NCI-H2081 treated with DMSO at 0.1 percent for 48 hours (cell line): ENCODE measurements at regions not wholly inside any gene's neighbourhood (a gene's known extent, or its start where the extent isn't known, plus 50 kb on each side); places are given as distances from the start of the nearest gene placed in this dataset.

Source experiments
- DNase-seq: peaks from one replicate; lab custom pipeline; 2025; lab: John Stamatoyannopoulos, UW

DNA sequence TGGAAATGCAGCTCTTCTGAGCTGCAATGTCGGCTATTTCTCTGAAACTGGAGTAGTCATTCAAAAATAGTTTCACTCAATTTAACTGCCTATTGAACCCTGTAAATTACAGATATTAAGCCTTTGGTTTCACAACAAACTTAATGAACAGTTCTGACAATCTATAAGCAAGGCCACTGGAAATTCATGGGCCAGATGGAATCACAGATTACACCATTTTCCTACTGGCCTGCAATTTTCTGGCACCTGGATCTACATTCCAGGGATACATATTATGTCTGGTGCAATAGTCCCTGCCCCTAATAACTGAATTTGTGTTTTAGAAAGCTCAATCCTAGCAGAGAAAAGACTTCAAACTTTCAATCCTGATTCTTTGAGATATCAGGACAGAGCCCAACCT is 551.7 kb downstream of the RNF144A start:
- no peak for DNase-seq

DNA sequence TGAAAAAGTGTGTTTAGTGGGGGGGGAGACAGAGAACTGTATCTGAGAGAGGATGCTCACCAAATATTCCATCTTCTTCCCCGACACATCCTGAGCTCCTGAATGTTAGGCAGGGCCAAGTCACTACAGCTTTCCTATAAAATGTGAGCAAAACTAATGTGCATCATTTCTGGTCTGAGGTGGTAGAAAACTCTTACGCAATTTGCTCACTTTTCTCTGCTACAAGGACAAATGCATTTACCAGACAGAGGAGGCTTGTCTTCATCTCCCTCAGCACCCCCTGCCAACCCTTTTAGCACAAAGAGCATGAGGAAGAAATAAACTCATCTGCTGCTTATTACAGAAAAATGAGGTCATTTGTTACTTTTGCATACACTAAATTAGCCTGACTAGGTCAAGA is 554.0 kb downstream of the RNF144A start:
- DNase-seq = no peak

DNA sequence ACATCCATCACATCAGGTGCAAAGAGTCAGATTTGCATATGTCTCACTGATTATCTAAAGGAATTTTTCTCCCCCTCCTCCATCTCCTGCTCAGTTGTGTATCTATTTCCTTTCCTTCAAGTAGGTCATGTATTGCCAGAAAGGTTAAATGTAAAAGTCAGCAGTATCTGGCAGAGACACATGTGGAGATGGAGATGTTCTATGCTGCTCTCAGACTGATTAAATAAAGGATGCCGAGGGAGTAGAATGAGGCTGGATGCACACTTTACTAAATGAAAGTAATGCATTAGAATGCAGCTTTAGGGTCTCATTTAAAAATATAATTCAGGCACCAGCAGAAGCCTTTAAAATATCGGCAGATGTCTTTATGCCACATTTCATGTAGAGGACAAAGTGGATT is 555.3 kb downstream of the RNF144A start:
- DNase-seq = no peak

DNA sequence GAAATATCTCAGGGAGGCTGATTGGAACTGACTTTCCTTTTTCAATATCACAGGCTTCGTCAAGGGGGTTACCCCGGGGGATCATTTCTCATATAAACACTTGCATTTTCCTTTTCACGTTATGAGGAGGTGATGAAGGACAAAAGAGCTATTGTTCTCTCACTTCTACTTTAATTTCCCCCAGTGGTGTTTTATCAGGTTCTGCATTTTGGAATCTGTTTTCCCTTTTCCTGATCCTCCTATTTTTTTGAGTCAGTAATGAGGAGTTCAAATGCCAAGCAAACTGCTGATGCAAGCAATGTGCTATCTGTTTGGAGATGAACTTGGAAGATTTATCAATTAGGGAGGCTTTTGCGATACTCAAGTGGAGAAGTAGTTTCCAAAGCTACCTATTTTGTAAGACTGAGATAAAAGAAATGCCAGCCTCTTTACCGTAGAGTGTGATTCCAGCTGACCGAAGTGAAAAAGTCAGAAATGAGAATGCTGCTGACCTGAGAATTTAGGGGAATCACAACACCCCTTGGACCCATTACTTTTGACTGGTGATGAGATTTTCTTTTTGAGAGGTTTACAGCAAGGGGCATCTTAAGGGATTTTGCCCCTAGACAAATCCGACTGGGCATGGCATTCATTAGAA is 556.0 kb downstream of the RNF144A start:
- no peak for DNase-seq

DNA sequence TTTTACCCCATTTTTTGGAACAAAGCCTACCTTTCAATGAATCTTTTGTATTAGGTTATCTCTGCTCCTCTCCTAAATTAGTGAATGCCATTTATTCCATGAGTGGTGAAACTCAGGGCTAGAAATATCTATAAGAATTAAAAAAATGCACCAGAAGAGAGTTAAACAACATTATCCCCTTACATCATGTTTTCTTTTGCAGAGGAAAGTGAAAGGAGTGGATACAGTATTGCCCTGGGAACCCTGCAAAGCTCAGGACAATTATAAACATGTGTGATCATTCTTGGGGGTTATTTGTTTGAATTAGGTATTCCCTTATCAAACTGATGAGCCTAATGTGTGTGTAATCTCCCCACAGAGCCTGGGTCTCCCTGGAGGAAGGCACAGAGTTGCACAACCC is 559.2 kb downstream of the RNF144A start:
- DNase-seq = no peak

DNA sequence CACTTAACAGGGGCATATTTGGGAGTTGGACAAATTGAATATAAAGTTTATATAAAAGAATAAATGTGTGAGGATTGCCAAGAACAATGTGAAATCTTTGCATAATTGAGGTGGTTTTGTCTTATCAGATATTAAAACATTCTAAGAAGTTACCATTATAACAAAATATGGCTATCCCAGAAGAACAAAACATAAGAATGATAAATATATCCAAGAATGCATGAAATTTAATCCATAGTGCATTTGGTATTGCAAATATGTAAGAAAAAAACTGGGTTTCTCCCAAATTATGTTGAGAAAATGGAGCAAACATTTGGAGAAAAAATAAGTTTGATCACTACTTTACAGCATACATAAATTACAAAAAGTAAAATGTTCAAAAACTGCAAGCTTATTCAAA is 562.4 kb downstream of the RNF144A start:
- DNase-seq = no peak

DNA sequence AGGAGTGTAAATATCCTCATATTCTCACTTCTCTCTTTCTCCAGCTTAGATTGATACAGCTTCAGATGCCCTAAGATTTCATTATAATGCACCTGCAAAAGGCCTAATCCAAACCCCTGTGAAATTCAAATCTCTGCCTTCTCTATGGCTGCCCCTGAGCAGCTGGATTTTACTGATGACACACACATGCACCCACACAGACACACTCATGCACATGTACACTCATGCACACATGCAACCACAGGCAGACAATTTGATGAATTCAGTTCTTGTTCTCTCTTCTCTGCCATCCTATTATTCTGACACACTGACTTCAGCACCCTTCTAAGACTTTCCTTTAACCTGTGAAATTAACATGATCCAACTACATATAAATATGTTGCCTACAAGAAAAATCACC is 563.2 kb downstream of the RNF144A start:
- no peak for DNase-seq

DNA sequence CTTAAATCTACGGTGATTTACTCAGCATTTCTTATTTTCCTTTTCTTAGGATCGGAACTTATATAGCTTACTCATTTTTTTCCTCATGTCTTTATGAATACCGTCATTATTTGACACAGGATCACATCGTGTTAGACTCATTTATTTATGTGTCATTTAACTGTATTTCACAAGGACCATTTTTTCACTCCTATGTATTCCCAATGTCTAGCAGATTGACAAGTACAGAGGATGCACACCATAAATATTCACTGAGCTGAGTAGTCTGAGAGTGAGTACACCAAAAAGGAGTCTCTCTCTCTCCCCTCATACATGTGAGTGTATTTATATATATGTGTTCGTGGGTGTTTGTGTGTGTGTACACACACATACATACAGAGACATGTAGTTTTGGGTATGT is 573.5 kb downstream of the RNF144A start:
- DNase-seq = no peak

DNA sequence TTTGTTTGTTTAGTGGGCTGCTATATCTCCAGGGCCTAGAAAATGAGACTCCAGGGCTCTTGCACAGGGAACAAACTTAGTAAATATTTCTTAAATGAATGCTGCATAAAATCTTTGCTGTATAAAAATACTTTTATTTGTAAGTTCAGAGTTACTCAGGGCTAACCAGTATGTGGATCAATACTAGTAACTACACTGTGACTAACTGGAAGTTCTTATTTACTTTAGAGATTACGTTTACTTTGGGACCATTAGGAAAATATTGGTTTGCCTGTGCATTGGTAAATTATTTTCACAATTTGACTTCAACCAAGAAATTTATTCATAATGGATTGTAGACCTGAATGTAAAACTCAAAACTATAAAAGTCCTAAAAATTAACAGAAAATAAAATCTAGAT is 575.5 kb downstream of the RNF144A start:
- no peak for DNase-seq

DNA sequence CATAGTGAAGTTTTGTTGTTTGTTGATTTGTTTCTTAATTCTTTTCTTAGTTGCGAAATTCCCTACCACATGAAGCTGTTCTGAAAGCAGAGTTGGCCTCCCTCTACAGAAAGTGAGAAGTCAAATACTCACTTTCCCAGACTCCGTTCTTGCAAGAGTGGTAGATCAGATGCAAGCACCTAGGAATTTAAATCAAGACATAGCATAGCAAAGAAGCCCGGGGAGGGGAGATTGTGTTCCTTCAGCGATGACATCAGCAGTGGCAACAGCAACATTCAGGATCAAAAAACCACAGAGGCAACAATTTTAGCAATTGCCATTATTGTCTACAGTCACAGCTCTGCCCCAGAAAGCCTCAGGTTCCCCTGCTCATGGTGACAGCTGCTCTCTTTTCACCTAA is 580.0 kb downstream of the RNF144A start:
- no peak for DNase-seq

DNA sequence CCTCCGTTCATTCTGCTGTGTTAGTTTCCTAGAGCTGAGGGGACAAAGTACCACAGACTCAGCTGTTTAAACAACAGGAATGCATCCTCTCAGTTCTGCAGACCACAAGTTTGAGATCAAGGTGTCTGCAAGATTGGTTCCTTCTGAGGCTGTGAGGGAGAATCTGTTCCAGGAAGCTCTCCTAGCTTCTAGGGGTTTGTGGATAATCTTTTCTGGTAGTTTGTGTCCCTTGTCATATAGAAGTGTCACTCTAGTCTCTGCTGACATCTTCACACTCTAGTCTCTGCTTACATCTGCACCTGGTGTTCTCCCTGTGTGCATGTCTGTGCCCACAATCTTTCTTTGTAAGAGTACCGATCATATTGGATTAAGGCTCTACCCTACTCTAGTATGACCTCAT is 581.8 kb downstream of the RNF144A start:
- DNase-seq = no peak

DNA sequence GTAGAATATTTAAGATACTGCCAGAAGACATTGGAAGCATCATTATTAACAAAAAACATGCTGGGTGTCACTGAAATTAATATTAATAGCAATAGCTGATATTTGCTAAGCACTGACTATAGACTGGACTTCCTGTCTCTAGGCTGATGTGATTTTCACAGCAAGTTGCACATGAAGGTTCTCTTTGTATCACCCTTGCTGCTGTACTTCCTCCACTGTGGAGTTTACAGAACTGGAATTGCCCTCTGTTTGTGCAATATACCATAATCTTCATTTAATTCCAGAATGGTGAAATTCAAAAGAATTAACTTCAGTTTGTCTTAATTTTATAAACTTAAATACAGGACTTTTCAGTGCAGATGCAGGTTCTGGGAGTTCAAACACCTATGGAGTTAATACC is 585.1 kb downstream of the RNF144A start:
- no peak for DNase-seq

DNA sequence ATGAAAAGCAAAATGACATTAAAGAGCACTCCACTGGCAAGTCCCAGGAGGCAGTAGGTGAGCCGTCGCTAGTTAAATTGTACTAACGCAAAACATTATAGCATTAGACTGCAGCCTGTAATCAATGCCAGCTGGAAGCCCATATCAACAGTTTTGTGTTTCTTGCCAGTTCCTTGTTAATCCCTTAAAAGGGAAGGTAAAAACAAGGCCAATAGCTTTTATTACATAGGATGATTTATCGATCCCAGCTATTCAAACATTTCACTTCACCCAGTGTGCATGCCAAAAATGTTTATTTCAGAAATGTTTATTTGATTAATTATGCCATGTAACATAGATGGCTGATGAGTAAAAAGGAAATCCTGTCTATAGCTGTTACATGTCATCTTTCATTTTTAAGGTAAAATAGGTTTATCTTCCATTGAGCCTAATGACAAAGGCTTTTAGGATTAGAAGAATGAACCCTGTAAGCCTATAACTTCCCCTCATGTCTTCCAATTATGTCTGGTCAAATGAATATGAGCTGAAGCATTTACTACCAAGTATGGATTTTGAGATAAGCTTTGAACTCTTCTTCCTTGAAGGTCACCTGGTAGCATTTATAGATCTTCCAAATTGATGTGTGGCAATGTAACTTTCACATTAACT is 591.2 kb downstream of the RNF144A start:
- DNase-seq = peak; percentile 97

DNA sequence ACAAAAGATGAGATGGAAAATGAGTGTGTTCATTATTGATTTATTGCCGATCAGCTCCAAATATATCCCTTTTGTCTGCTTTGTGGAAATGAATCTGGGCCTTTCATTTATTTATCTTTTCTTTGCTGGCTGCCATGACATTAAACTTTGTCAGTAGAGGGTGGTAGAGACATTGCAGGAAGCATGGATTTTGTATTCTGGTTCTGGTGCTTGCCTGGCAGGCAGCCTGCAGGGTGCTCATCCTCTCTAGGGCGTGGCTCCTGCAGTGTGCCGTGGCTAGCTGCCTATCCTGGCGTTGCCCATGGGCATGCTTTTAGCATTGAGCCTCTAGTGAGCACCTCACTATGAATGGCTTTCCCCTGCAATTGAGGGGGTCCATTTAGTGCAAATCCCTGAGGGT is 593.1 kb downstream of the RNF144A start:
- DNase-seq = no peak

DNA sequence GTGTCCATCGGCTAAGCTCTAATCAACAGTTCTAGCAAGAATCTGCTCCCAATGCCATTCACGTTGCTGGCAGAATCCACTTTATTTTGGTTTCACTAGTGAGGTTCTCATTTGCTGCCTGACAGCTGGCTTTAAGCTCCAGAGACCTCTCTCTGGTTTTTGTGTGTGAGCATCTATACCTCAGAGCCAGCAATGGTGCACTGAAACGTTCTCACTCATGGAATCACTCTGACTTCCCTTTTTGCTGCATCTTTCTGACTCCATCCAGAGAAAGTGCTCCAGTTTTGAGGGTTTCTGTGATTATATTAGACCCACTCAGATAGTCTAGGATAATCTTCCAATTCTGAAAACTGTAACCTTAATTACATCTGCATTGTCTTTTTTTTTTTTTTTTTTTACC is 596.6 kb downstream of the RNF144A start:
- no peak for DNase-seq

DNA sequence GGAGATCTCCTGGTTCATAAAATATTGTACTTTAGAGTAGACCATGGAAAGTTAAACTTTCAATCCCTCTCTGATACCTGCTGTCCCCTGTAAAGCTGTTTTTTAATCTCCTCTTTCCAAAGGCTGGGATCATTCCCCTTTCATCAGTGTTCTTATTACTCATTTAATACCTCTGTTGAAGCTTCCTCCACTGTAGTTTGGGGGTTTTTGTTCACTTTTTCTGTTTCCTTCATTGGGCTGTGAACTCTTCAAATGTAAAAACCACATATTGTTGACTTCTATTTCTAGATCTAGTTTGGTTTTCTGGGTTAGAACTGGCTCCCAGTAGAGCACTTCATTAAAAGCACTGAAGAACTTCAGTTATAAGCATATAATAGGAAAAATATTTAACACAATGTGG is 598.1 kb downstream of the RNF144A start:
- no peak for DNase-seq

DNA sequence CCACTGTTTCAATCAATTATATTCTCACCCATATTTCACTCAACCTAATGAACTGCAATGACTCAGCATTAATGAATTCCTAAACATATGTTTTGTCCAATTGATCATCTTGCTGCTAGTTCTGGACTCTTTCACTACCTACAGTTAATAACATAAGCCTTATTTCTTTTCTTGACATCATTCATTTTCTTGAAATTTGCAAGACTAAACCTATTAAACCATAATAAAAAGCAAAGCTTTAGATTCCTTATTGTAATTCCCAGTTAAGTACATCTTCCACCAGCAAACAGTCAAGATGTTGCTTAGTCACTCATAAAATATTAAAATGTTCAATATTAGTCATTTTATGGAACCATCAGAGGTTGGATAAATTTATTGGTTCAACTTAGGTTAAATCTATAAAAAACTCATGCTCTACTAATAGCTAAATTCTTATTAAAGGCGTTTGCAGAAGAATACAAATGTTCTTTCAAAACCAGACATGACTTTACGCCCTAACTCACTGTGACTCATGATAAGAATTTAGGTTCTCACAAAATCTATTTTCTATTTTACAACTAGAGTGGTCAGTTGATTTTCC is 599.4 kb downstream of the RNF144A start:
- DNase-seq = no peak

DNA sequence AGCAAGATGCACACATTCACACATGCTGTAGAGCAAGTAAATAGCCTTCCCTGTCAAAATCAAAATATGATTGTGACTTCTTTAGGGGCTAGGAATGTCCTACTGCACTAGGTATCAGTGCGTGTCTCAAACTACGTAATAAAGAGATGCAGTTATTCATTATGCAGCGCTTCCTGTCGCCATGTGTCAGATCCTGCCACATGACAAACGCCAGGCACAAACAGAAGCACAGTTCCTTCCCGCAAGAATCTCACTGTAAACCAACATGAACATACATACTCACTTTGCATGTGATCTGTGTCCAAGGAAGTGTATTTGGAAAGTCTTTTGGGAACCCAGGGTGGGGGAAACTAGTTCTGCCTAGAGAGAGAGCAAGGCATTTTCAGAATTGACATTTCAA is 599.9 kb downstream of the RNF144A start:
- DNase-seq = no peak

DNA sequence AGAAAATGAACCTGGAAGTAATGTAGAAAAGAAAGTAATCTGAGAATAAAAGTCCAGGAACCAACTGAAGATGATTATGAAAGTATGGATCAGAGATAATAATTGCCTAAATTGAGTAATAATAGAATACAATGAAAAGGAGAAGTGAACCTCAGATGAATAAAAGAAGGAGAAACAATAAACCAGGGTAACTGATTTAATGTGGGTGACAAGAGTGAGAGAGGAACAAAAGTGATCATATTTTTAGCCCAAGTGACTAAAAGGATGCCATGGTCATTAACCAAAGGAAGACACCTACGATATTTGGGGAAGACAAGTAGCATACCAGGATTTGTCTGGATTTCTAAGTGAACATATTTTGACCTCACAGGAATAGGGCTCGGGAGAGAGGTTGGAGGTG is 600.6 kb downstream of the RNF144A start:
- DNase-seq = no peak

DNA sequence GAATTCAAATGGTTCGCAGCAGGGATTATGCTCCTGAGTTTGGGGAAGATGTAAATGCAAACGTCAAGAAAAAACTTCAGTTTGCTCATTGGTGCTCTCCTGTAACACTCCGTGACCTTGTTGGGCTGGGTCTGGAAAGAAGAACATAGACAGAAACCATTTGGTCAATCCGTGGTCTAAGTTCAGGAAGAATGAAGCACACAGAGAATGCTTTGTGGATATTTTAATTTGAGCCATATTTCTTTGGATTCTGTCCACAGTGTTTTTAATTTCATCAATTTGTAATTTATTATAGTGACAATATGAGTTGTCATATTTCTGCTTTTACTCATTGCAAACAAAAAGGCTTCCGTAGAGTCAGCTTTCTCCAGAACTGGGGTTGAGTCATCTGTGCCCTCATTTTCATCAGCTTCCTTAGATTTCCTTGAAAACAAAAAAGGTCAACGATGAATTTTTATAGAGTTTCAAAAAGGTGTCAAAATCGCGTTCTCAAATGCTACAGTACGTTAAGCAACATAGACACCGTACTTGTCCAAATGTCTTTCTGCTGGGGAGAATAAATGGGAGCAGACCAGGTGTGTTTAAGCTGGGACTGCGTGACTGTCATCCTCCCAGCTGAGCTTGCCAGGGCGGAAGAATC is 606.4 kb downstream of the RNF144A start:
- DNase-seq = no peak

DNA sequence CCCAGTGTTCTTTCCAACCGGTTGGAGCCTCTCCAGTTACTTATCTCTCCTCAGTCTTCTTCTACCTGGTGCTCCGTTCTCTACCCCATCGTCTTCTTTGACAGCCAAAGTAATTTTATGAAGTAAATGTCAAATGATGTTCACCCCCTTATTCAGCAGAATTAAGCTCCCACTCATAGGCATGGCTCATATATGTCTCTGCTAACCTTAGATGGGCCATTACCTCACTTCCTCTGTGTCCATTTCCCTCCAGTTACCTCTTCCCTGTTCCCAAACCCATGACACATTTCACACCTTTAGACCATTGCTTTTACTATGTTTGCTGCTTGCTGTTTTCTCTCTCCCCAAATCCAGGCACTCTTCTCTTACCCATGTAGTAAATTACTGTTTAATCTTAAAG is 607.0 kb downstream of the RNF144A start:
- no peak for DNase-seq

DNA sequence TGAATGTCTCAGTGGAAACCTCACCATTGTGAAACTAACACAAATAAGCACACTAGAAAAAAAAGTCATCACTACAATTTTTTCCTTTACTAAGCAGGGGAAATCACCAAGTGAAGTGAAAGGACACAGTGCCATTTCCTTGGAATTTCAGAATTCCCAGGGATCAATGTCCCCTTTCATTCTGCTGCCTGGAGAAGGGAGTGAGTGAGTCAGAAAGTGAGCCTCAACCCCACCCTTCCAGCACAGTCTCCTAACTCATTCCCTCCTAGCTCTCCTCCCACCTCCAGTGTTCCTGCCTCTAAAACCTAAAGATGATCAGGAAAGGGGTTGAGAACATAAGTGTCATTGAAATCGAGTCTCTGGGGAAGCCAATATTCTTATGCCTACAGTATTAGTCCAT is 608.5 kb downstream of the RNF144A start:
- no peak for DNase-seq

DNA sequence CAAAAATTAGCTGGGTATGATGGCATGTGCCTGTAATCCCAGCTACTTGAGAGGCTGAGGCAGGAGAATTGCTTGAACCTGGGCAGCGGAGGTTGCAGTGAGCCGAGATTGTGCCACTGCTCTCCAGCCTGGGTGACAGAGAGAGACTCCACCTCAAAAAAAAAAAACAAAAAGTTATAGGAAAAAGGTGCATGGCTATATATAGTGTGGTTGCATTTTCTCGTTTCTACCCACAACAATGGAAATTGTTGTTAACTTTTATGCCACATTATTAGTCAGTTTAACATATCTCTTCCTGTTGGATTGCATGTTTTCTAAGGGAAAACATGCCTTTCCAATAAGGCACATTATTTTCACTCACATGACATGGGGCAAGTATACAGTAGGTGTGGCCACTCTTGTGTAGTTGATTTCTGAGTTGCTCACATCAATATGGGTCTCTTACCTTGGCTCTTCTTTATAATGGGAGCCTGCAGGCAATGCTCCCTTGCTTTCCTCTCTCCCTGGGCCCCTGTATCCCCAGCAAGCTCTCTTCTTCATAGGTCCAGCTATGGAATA is 610.0 kb downstream of the RNF144A start:
- DNase-seq = no peak
